Tibial artery (tissue), 4 donors: ENCODE measurements at regions not wholly inside any gene's neighbourhood (a gene's known extent, or its start where the extent isn't known, plus 50 kb on each side); places are given as distances from the start of the nearest gene placed in this dataset.

ENCODE experiments used
- DNase-seq, 2 donors: peaks; one replicate each; pipeline ENCODE4 v3.0.0-alpha.2; 2019
- H3K27ac ChIP-seq, 2 donors: fragments of 200-600 bp; sonication (generic) in 1 of 2; 1 replicate in 1 of 2; 2 replicates in 1 of 2; pipeline ENCODE4 v1.5.1; 2018 to 2019; ENCODE audit warnings: mild to moderate bottlenecking in 1 of 2
- H3K27me3 ChIP-seq, 2 donors: fragments of 200-600 bp; sonication (generic) in 1 of 2; one replicate each; pipeline versions ENCODE4 v1.5.1 to v1.6.0; 2016 to 2019
- H3K36me3 ChIP-seq, 3 donors: fragments of 200-600 bp; sonication (generic) in 2 of 3; one replicate each; pipeline ENCODE4 v1.5.1; 2016 to 2019; ENCODE audit warnings: mild to moderate bottlenecking in 2 of 3
- H3K4me1 ChIP-seq, 4 donors: fragments of 200-600 bp; sonication (generic) in 2 of 4; 1 replicate in 3 of 4; 2 replicates in 1 of 4; pipeline ENCODE4 v1.5.1; 2016 to 2019
- H3K4me3 ChIP-seq, 2 donors: fragments of 200-600 bp; sonication (generic) in 1 of 2; 1 replicate in 1 of 2; 2 replicates in 1 of 2; pipeline ENCODE4 v1.5.1; 2018 to 2019; ENCODE audit warnings: mild to moderate bottlenecking in 2 of 2
- H3K9me3 ChIP-seq, 3 donors: fragments of 200-600 bp; sonication (generic) in 1 of 3; one replicate each; pipeline ENCODE4 v1.5.1; 2016 to 2019
- intact Hi-C: fragments of 100-400 bp; cut with DNase I; formaldehyde crosslinking; loops from one replicate; pipeline ENCODE4 v1.15.0; 2023; ENCODE audit warnings: low total_unique reads
- TF ChIP-seq, protein P1 (sequence below), 2 experiments: fragments of 200-600 bp in 1 of 2; fragments of 450-650 bp in 1 of 2; IDR thresholded peaks; one replicate each; pipeline ENCODE4 v1.5.1; 2017 to 2019; ENCODE audit warnings: antibody characterized with exemption in 2 of 2, mild to moderate bottlenecking in 1 of 2, moderate library complexity in 1 of 2

DNA sequence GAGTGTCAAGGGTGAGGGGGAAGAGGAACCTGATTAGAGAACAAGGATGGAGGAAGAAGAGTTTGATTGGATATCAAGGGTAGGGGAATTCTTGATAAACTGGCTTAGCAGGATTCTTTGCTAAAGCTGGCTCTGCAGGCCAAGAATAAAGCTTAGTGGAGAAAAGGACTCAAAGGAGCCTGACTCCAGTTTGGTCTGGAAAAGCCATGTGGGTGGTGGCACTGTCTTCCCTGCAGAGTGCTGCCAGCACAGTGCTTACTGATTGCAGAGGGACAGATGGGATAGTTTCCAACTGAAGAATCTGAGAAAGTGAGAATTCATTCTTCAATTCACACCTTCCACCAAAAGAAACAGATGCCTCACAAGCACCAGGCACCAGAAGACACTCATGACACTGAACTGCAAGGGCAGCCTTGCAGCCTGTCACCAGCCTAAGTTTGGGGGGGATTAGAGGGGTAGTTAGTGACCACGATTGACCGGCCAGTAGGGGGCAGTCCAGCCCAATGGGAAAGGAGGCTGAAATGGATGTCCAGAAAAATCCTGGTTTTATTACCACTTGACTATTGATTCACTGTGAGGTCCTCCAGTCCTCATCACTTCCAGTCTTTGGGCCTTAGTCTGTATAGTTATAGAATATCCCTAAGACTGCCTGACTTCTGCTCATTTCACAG, 334.5 kb downstream of the SMAD2 start:
- TF ChIP-seq, protein P1, sequence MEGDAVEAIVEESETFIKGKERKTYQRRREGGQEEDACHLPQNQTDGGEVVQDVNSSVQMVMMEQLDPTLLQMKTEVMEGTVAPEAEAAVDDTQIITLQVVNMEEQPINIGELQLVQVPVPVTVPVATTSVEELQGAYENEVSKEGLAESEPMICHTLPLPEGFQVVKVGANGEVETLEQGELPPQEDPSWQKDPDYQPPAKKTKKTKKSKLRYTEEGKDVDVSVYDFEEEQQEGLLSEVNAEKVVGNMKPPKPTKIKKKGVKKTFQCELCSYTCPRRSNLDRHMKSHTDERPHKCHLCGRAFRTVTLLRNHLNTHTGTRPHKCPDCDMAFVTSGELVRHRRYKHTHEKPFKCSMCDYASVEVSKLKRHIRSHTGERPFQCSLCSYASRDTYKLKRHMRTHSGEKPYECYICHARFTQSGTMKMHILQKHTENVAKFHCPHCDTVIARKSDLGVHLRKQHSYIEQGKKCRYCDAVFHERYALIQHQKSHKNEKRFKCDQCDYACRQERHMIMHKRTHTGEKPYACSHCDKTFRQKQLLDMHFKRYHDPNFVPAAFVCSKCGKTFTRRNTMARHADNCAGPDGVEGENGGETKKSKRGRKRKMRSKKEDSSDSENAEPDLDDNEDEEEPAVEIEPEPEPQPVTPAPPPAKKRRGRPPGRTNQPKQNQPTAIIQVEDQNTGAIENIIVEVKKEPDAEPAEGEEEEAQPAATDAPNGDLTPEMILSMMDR (IDR thresholded peaks at IDR 0.05) = no peak
- Histone ChIP-seq H3K4me3 (no peak overlapping the region), H3K36me3 (no peaks in the 10 kb centered on the region), H3K9me3 (peaks cover 0 to 10% (median 9%) of the 10 kb centered on the region in 3 donors), H3K4me1 (no peaks in the 10 kb centered on the region), H3K27ac (no peak overlapping the region), H3K27me3 (peaks cover 0 to 13% of the 10 kb centered on the region in 2 donors)
- intact Hi-C loops = no loop called here
- no peak for DNase-seq

DNA sequence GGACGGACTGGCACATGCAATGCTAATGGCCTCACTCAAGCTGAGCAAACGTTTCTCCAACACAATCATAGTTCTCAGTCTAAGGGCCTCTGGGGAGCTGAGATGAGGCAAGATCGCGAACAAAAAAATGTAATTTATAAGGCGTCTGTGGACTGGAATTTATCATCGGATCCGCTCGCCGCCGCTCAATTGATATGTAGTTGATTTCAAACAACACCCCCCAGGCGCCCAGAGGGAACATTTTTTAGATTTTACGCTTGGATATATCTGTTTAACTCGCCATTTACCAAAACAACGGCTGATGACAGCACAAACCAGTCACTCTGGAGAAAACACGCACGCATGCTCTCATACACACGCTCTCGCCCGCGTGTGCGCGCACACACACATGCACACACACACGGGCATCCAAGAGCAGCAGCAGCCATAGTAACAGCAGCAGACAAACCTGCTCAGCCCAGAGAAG, 335.8 kb downstream of the SMAD2 start:
- Histone ChIP-seq H3K27ac (no peak overlapping the region), H3K36me3 (no peaks in the 10 kb centered on the region), H3K4me1 (no peaks in the 10 kb centered on the region), H3K27me3 (peaks cover 0 to 13% of the 10 kb centered on the region in 2 donors), H3K9me3 (peaks cover 0 to 10% (median 9%) of the 10 kb centered on the region in 3 donors), H3K4me3 (no peak overlapping the region)
- DNase-seq = no peak
- TF ChIP-seq, protein P1 (IDR thresholded peaks at IDR 0.05) = no peak
- intact Hi-C loops = no loop called here

GRCh38 chr18:47593744-47594472, 336.6 kb downstream of the SMAD2 start:
- H3K27me3 ChIP-seq = peaks cover 0 to 13% of the 10 kb centered on the region in 2 donors
- H3K36me3 ChIP-seq = no peaks in the 10 kb centered on the region
- H3K9me3 ChIP-seq = peaks cover 0 to 10% (median 9%) of the 10 kb centered on the region in 3 donors
- H3K4me3 ChIP-seq = no peak overlapping the region
- DNase-seq = no peak
- no peaks in the 10 kb centered on the region for H3K4me1 ChIP-seq
- intact Hi-C loops = no loop called here
- TF ChIP-seq, protein P1 (IDR thresholded peaks at IDR 0.05) = no peak
- no peak overlapping the region for H3K27ac ChIP-seq

DNA sequence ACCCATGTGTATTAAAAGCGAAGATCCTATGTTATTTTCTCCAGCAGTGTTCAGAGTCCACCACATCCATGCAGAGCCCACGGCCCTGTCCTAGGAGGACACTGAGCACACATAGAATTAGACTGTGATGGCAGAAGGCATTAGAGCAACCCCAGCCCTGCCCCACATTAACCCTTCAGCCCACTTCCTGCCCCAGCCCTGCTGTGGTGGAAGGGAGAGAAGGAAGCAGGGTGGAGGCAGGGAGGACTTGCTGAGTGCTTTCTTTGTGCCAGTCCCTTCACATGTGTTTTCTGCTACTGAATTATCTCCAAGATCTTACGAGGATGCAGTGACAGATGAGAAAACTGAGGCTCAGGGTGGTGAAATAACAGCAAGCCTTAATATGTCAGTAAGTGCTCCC, 339.0 kb downstream of the SMAD2 start:
- Histone ChIP-seq H3K36me3 (no peaks in the 10 kb centered on the region), H3K27me3 (peaks cover 0 to 13% of the 10 kb centered on the region in 2 donors), H3K9me3 (peaks cover 0 to 10% (median 9%) of the 10 kb centered on the region in 3 donors), H3K4me3 (no peak overlapping the region), H3K4me1 (no peaks in the 10 kb centered on the region), H3K27ac (no peak overlapping the region)
- no peak for DNase-seq
- TF ChIP-seq, protein P1 (IDR thresholded peaks at IDR 0.05) = no peak
- intact Hi-C loops = no loop called here

DNA sequence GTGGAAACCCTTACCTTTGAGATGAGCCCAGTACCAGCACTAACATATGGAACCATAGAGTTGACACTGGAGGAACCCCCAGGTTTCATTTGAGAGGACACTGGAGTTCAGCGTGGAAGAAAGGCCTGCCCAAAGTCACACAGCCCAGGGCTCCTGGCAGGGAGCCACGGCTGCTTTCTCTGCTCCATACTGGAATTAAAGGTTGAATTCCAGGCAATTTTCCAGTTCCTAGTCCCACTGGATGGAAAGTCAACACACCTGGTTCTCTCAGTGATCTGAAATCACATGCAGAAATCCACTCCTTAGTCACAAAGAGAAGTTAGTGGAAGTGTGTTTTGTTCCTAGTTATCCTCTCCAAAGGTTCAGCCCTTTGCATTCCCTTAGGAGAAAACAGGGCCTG, 336.1 kb upstream of the SKOR2 start:
- H3K36me3 ChIP-seq = no peaks in the 10 kb centered on the region
- DNase-seq = no peak
- no peak overlapping the region for H3K4me3 ChIP-seq
- H3K27me3 ChIP-seq = peaks cover 0 to 6% of the 10 kb centered on the region in 2 donors
- no peaks in the 10 kb centered on the region for H3K9me3 ChIP-seq
- no peak overlapping the region for H3K27ac ChIP-seq
- no peaks in the 10 kb centered on the region for H3K4me1 ChIP-seq
- TF ChIP-seq, protein P1 (IDR thresholded peaks at IDR 0.05) = no peak
- intact Hi-C loops = no loop called here
